Uterus (tissue), 3 donors: ENCODE measurements at regions not wholly inside any gene's neighbourhood (a gene's known extent, or its start where the extent isn't known, plus 50 kb on each side); places are given as distances from the start of the nearest gene placed in this dataset.

Experiments used
- DNase-seq, 2 donors: peaks; one replicate each; pipeline ENCODE4 v3.0.0-alpha.2; 2019 to 2020
- H3K27ac ChIP-seq, 2 donors: fragments of 200-600 bp; sonication (generic); 1 replicate in 1 of 2; 2 replicates in 1 of 2; pipeline ENCODE4 v1.5.1; 2016 to 2018
- H3K27me3 ChIP-seq, 2 donors: fragments of 200-600 bp; sonication (generic); one replicate each; pipeline ENCODE4 v1.5.1; 2018 to 2019; ENCODE audit warnings: control low read depth in 1 of 2
- H3K36me3 ChIP-seq, 2 donors: fragments of 200-600 bp; sonication (generic); one replicate each; pipeline ENCODE4 v1.5.1; 2019; ENCODE audit warnings: control low read depth in 1 of 2
- H3K4me1 ChIP-seq, 2 donors: fragments of 200-600 bp; sonication (generic); one replicate each; pipeline ENCODE4 v1.5.1; 2018 to 2019; ENCODE audit warnings: control low read depth in 1 of 2
- H3K4me3 ChIP-seq, 2 donors: fragments of 200-600 bp; sonication (generic); 1 replicate in 1 of 2; 2 replicates in 1 of 2; pipeline ENCODE4 v1.5.1; 2018 to 2019; ENCODE audit warnings: mild to moderate bottlenecking in 1 of 2
- H3K9me3 ChIP-seq, 2 donors: fragments of 200-600 bp; sonication (generic); one replicate each; pipeline ENCODE4 v1.5.1; 2019; ENCODE audit warnings: control low read depth in 1 of 2
- CTCF ChIP-seq, 4 experiments: fragments of 200-600 bp in 2 of 4; fragments of 450-650 bp in 2 of 4; sonication (generic) in 2 of 4; IDR thresholded peaks; one replicate each; pipeline ENCODE4 v1.5.1; 2016 to 2019; ENCODE audit warnings: antibody characterized with exemption in 4 of 4, mild to moderate bottlenecking in 2 of 4, moderate library complexity in 1 of 4
- POLR2A ChIP-seq, 2 donors: fragments of 450-650 bp; IDR thresholded peaks; one replicate each; pipeline ENCODE4 v1.6.1; 2016; ENCODE audit warnings: antibody characterized with exemption in 2 of 2, mild to moderate bottlenecking in 1 of 2, moderate library complexity in 1 of 2
- intact Hi-C: fragments of 100-400 bp; cut with DNase I; formaldehyde crosslinking; loops from one replicate; pipeline ENCODE4 v1.15.1; 2023; ENCODE audit warnings: low total_unique reads
- donor health status: DM: yes; HTN: yes; CAD: no.

GRCh38 chr18:40863801-40864200 lies 1091.2 kb upstream of the PIK3C3 start:
- Histone ChIP-seq H3K4me1 (no peaks in the 10 kb centered on the region), H3K27ac (no peak overlapping the region), H3K4me3 (no peak overlapping the region), H3K9me3 (no peaks in the 10 kb centered on the region), H3K36me3 (no peaks in the 10 kb centered on the region), H3K27me3 (no peaks in the 10 kb centered on the region)
- intact Hi-C loops: no loop called here
- TF ChIP-seq POLR2A (IDR thresholded peaks at IDR 0.05) (no peak), CTCF (IDR thresholded peaks at IDR 0.05) (no peak)
- DNase-seq: no peak

GRCh38 chr18:40860189-40860588 lies 1094.8 kb upstream of the PIK3C3 start:
- DNase-seq: no peak
- no peak overlapping the region for H3K27ac ChIP-seq

GRCh38 chr18:40855661-40856060 lies 1099.4 kb upstream of the PIK3C3 start:
- DNase-seq: no peak
- TF ChIP-seq POLR2A (IDR thresholded peaks at IDR 0.05) (no peak), CTCF (IDR thresholded peaks at IDR 0.05) (no peak)
- Histone ChIP-seq H3K4me3 (no peak overlapping the region), H3K4me1 (no peaks in the 10 kb centered on the region), H3K36me3 (no peaks in the 10 kb centered on the region), H3K27me3 (no peaks in the 10 kb centered on the region), H3K9me3 (no peaks in the 10 kb centered on the region), H3K27ac (no peak overlapping the region)
- intact Hi-C loops: no loop called here

More at GRCh38 chr18:40860189-40860588, 1094.8 kb upstream of the PIK3C3 start:
- Histone ChIP-seq H3K4me3 (no peak overlapping the region), H3K27me3 (no peaks in the 10 kb centered on the region), H3K9me3 (no peaks in the 10 kb centered on the region), H3K36me3 (no peaks in the 10 kb centered on the region), H3K4me1 (no peaks in the 10 kb centered on the region)
- intact Hi-C loops: no loop called here
- TF ChIP-seq POLR2A (IDR thresholded peaks at IDR 0.05) (no peak), CTCF (IDR thresholded peaks at IDR 0.05) (no peak)

GRCh38 chr18:40852406-40852805 lies 1102.6 kb upstream of the PIK3C3 start:
- intact Hi-C loops: no loop called here
- Histone ChIP-seq H3K27ac (no peak overlapping the region), H3K4me1 (no peaks in the 10 kb centered on the region), H3K36me3 (no peaks in the 10 kb centered on the region), H3K27me3 (no peaks in the 10 kb centered on the region), H3K4me3 (no peak overlapping the region), H3K9me3 (no peaks in the 10 kb centered on the region)
- TF ChIP-seq POLR2A (IDR thresholded peaks at IDR 0.05) (no peak), CTCF (IDR thresholded peaks at IDR 0.05) (no peak)
- no peak for DNase-seq

GRCh38 chr18:40851014-40851429 lies 1104.0 kb upstream of the PIK3C3 start:
- intact Hi-C loops: no loop called here

More at GRCh38 chr18:40851014-40851429, 1104.0 kb upstream of the PIK3C3 start:
- Histone ChIP-seq H3K9me3 (no peaks in the 10 kb centered on the region), H3K27ac (no peak overlapping the region), H3K36me3 (no peaks in the 10 kb centered on the region), H3K27me3 (no peaks in the 10 kb centered on the region), H3K4me3 (no peak overlapping the region), H3K4me1 (no peaks in the 10 kb centered on the region)
- TF ChIP-seq POLR2A (IDR thresholded peaks at IDR 0.05): no peak
- no peak for TF ChIP-seq CTCF (IDR thresholded peaks at IDR 0.05)
- no peak for DNase-seq
